Inflammatory macrophage (primary cell): ENCODE measurements at regions not wholly inside any gene's neighbourhood (a gene's known extent, or its start where the extent isn't known, plus 50 kb on each side); places are given as distances from the start of the nearest gene placed in this dataset.
"Not testable (repeated sequence)": the region's sequence is repeated elsewhere in the genome, so short reads cannot be mapped to it uniquely, and the experiment has no call there.

Experiments used
- DNase-seq, 2 donors: peaks; one replicate each; pipeline ENCODE4 v3.0.0-alpha.2; 2020 to 2022

GRCh38 chr6:68233623-68234022 is 401.5 kb upstream of the ADGRB3 start:
- no peak for DNase-seq

- no peak for DNase-seq
Observed at GRCh38 chr6:68229566-68229965, 405.5 kb upstream of the ADGRB3 start.

GRCh38 chr6:68226460-68226859 is 408.6 kb upstream of the ADGRB3 start:
- peak in 1 of 2 donors; percentile 1 for DNase-seq

GRCh38 chr6:68225729-68226128 is 409.4 kb upstream of the ADGRB3 start:
- no peak for DNase-seq

GRCh38 chr6:68211242-68211795 is 423.8 kb upstream of the ADGRB3 start:
- DNase-seq = no peak

- not testable (repeated sequence) for DNase-seq
Observed at GRCh38 chr6:68207612-68208011, 427.5 kb upstream of the ADGRB3 start.

GRCh38 chr6:68200929-68201328 is 434.2 kb upstream of the ADGRB3 start:
- no peak for DNase-seq

- no peak for DNase-seq
Observed at GRCh38 chr6:68197356-68197755, 437.7 kb upstream of the ADGRB3 start.

GRCh38 chr6:68196645-68197044 is 438.4 kb upstream of the ADGRB3 start:
- no peak for DNase-seq

GRCh38 chr6:68195753-68196152 is 439.3 kb upstream of the ADGRB3 start:
- not testable (repeated sequence) for DNase-seq

GRCh38 chr6:68194846-68195478 is 440.1 kb upstream of the ADGRB3 start:
- no peak for DNase-seq

- no peak for DNase-seq
Observed at GRCh38 chr6:68192988-68193387, 442.1 kb upstream of the ADGRB3 start.

GRCh38 chr6:68189217-68189815 is 445.8 kb upstream of the ADGRB3 start:
- no peak for DNase-seq

- no peak for DNase-seq
Observed at GRCh38 chr6:68186870-68187269, 448.2 kb upstream of the ADGRB3 start.

GRCh38 chr6:68182386-68182785 is 452.7 kb upstream of the ADGRB3 start:
- no peak for DNase-seq

- not testable (repeated sequence) for DNase-seq
Observed at GRCh38 chr6:68181027-68181426, 454.1 kb upstream of the ADGRB3 start.

GRCh38 chr6:68173616-68174015 is 461.5 kb upstream of the ADGRB3 start:
- DNase-seq = no peak

GRCh38 chr6:68169922-68170321 is 465.2 kb upstream of the ADGRB3 start:
- DNase-seq = no peak

- no peak for DNase-seq
Observed at GRCh38 chr6:68167604-68168003, 467.5 kb upstream of the ADGRB3 start.

GRCh38 chr6:68160812-68161211 is 474.3 kb upstream of the ADGRB3 start:
- DNase-seq = not testable (repeated sequence)

GRCh38 chr6:68160348-68160747 is 474.7 kb upstream of the ADGRB3 start:
- DNase-seq = no peak

GRCh38 chr6:68159433-68159832 is 475.6 kb upstream of the ADGRB3 start:
- DNase-seq = no peak

GRCh38 chr6:68158256-68158655 is 476.8 kb upstream of the ADGRB3 start:
- no peak for DNase-seq

GRCh38 chr6:68144667-68145066 is 490.4 kb upstream of the ADGRB3 start:
- DNase-seq = no peak
